HG03139 (cell line): ENCODE measurements at regions not wholly inside any gene's neighbourhood (a gene's known extent, or its start where the extent isn't known, plus 50 kb on each side); places are given as distances from the start of the nearest gene placed in this dataset.

Experiments used
- ATAC-seq: cut with Tn5 transposase; IDR thresholded peaks from one replicate; pipeline ENCODE4 v1.9.1; 2021; ENCODE audit not compliant: unreplicated experiment

- ATAC-seq = no peak
Measured at GRCh38 chr7:144995495-144995894, 159.6 kb upstream of the TPK1 start.

GRCh38 chr7:144991041-144991440 lies 155.2 kb upstream of the TPK1 start:
- no peak for ATAC-seq

- no peak for ATAC-seq
Measured at GRCh38 chr7:144987686-144988085, 151.8 kb upstream of the TPK1 start.

- no peak for ATAC-seq
Measured at GRCh38 chr7:144982133-144982532, 146.3 kb upstream of the TPK1 start.

GRCh38 chr7:144975882-144976281 lies 140.0 kb upstream of the TPK1 start:
- no peak for ATAC-seq

GRCh38 chr7:144969787-144970186 lies 133.9 kb upstream of the TPK1 start:
- no peak for ATAC-seq

- no peak for ATAC-seq
Measured at GRCh38 chr7:144960763-144961162, 124.9 kb upstream of the TPK1 start.

- ATAC-seq = no peak
Measured at GRCh38 chr7:144957998-144958397, 122.1 kb upstream of the TPK1 start.

- no peak for ATAC-seq
Measured at GRCh38 chr7:144955422-144955821, 119.6 kb upstream of the TPK1 start.

- ATAC-seq = no peak
Measured at GRCh38 chr7:144941127-144941526, 105.3 kb upstream of the TPK1 start.

GRCh38 chr7:144937199-144937598 lies 101.3 kb upstream of the TPK1 start:
- no peak for ATAC-seq

GRCh38 chr7:144936314-144936713 lies 100.5 kb upstream of the TPK1 start:
- no peak for ATAC-seq

- ATAC-seq = no peak
Measured at GRCh38 chr7:144910411-144910810, 74.6 kb upstream of the TPK1 start.

GRCh38 chr7:144908943-144909556 lies 73.2 kb upstream of the TPK1 start:
- ATAC-seq = no peak

GRCh38 chr7:144908324-144908723 lies 72.5 kb upstream of the TPK1 start:
- ATAC-seq = no peak

GRCh38 chr7:144907577-144907976 lies 71.7 kb upstream of the TPK1 start:
- ATAC-seq = peak; percentile 79

- ATAC-seq = no peak
Measured at GRCh38 chr7:144903201-144903600, 67.3 kb upstream of the TPK1 start.

- ATAC-seq = no peak
Measured at GRCh38 chr7:144892761-144893160, 56.9 kb upstream of the TPK1 start.
